Kidney epithelial cell (primary cell): ENCODE measurements at regions not wholly inside any gene's neighbourhood (a gene's known extent, or its start where the extent isn't known, plus 50 kb on each side); places are given as distances from the start of the nearest gene placed in this dataset.

ENCODE experiments used
- DNase-seq: peaks from one replicate; pipeline ENCODE4 v3.0.0-alpha.2; 2010; ENCODE audit warnings: low read depth
- H3K27me3 ChIP-seq: 2 replicates; pipeline ENCODE4 v1.6.0; 2011; ENCODE audit warnings: low read length; ENCODE audit not compliant: control insufficient read depth, insufficient read depth
- H3K36me3 ChIP-seq: 2 replicates; pipeline ENCODE4 v1.5.1; 2011; ENCODE audit warnings: low read length; ENCODE audit not compliant: control insufficient read depth, insufficient read depth
- H3K4me3 ChIP-seq: 2 replicates; pipeline ENCODE4 v1.5.1; 2011; ENCODE audit warnings: low read depth, mild to moderate bottlenecking, control low read depth, low read length
- TF ChIP-seq, protein P1 (sequence below): IDR thresholded peaks from 2 replicates; pipeline ENCODE4 v1.5.1; 2011; ENCODE audit warnings: mild to moderate bottlenecking, moderate library complexity, low read length, control low read depth, inconsistent platforms; ENCODE audit not compliant: insufficient read depth, poor library complexity, severe bottlenecking

DNA sequence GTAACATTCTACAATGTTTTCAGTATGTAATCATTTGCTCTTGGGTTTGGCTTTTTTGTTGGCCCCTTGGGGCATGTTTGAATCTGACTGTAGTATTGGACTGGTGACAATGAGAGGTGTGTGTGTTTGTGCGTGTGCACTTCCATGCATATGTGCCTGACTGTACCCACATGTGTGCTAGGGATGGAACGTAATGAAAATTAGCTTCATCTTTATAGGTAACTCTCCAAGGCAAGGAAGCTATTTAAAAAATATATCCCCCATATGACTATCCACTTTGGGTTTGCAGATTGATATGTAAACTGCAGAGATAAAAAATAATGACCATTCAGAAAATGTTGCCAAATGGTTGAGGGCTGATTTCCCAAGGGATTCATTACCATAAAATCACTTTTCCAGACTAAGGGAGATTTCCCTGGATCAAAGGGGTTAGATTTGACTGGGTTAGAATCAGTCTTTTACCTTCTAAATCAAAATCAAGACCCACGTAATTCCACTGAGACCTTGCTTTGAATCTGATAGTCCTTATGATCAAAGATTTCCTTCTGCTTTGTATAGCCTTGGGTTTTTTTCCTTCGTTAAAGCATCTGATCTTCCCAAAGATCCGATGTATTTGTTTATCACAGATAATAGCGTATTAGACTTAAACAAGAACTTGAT is 189.7 kb downstream of the CENPF start:
- Histone ChIP-seq H3K36me3 (no peaks in the 10 kb centered on the region), H3K27me3 (no peaks in the 10 kb centered on the region), H3K4me3 (no peak overlapping the region)
- TF ChIP-seq, protein P1, sequence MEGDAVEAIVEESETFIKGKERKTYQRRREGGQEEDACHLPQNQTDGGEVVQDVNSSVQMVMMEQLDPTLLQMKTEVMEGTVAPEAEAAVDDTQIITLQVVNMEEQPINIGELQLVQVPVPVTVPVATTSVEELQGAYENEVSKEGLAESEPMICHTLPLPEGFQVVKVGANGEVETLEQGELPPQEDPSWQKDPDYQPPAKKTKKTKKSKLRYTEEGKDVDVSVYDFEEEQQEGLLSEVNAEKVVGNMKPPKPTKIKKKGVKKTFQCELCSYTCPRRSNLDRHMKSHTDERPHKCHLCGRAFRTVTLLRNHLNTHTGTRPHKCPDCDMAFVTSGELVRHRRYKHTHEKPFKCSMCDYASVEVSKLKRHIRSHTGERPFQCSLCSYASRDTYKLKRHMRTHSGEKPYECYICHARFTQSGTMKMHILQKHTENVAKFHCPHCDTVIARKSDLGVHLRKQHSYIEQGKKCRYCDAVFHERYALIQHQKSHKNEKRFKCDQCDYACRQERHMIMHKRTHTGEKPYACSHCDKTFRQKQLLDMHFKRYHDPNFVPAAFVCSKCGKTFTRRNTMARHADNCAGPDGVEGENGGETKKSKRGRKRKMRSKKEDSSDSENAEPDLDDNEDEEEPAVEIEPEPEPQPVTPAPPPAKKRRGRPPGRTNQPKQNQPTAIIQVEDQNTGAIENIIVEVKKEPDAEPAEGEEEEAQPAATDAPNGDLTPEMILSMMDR = no peak
- DNase-seq = no peak

DNA sequence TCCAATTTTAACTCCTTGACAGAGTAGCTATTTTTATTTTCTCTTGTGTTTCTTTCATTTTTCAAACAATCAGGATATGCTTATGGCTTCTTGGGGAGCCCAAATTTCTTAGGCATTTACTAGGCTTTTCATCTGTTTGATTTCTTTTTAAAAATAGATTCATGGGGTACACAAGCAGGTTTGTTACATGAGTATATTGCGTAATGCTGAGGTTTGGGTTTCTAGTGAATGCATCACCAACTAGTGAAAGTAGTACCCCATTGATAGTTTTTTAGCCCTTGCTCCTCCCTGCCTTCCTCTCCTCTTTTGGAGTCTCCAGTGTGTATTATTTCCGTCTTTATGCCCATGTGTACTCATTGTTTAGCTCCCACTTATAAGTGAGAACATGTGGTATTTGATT is 190.7 kb downstream of the CENPF start:
- Histone ChIP-seq H3K27me3 (no peaks in the 10 kb centered on the region), H3K36me3 (no peaks in the 10 kb centered on the region), H3K4me3 (no peak overlapping the region)
- no peak for DNase-seq
- TF ChIP-seq, protein P1 = no peak

DNA sequence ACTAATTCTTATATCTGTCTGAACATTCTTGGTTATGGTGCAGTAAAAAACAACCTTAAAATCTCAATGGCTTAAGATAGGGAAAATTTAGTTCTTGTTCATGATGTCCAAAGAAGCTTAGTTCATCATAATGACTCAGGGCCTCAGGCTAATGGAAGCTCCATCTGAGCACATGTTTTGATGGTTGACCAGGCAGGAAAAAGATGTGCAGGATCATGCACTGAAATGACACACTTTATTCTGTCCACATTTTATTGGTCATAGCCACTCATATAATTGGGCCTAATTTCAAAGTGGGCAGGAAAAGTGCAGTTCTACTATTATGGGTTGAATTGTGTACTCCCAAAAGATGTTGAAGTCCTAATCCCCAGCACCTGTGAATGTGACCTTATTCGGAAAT is 198.2 kb downstream of the CENPF start:
- Histone ChIP-seq H3K4me3 (no peak overlapping the region), H3K27me3 (no peaks in the 10 kb centered on the region), H3K36me3 (no peaks in the 10 kb centered on the region)
- TF ChIP-seq, protein P1 = no peak
- no peak for DNase-seq

DNA sequence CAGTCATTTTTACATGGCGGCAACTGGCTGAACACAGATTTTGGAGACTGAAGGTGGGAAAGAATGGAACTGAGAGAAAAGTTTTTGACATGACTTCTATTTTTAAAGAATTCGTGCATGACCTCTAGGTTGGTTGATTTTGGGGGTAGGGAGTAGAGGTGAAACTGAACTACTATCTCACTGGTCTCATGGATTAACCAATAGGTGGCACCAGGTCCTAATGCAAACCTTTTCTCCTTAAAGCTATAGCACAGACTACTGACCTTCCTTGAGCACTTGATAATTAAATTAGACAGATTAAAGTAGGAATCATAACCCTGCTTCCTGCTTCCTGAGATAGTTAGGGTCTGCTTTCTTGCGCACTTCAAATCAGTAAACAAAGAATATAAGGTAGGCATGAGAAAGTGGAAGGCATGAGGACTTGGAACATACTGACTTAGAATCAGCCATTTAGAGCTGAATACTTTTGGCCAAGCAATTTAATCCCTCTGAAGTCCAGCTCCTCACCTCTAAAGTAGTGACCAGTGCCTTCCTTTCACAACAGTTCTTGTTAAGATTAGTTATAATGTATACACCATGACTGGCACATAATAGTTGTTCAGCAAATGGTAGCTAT is 206.0 kb downstream of the CENPF start:
- no peaks in the 10 kb centered on the region for H3K27me3 ChIP-seq
- H3K4me3 ChIP-seq = no peak overlapping the region
- no peaks in the 10 kb centered on the region for H3K36me3 ChIP-seq
- DNase-seq = no peak
- TF ChIP-seq, protein P1 = peak; percentile 50

DNA sequence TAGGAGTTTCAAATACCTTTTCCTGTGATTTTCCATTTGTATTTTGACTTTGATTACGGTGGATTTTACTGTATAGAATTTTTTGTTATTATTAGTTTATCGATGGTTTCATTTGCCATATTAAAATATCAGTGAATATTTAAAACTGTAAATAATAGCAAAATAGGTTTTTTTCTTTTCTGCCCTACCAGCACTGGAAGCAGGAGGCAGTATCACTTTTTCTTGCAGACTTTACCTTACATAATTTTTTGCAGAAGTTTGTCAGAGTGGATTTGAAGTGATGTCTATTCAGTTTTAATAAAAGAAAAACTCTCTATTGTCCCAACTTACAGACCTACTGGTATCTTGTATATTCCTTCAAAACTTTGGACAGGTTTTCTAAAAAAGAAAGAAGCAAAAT is 213.6 kb downstream of the CENPF start:
- TF ChIP-seq, protein P1 = peak; percentile 9
- H3K27me3 ChIP-seq = no peaks in the 10 kb centered on the region

More for the DNA sequence above, 213.6 kb downstream of the CENPF start:
- no peak overlapping the region for H3K4me3 ChIP-seq
- DNase-seq = no peak
- H3K36me3 ChIP-seq = no peaks in the 10 kb centered on the region
